CD4-positive, CD25-positive, alpha-beta regulatory T cell (primary cell): ENCODE measurements at regions not wholly inside any gene's neighbourhood (a gene's known extent, or its start where the extent isn't known, plus 50 kb on each side); places are given as distances from the start of the nearest gene placed in this dataset.

Experiments used
- ATAC-seq, 2 donors: fragments of 150-1000 bp; cut with Tn5 transposase; one replicate each; pipeline ENCODE4 v1.10.0; 2021; ENCODE audit warnings: low read depth in 2 of 2, moderate number of reproducible peaks in 2 of 2, moderate library complexity in 1 of 2
- DNase-seq, 3 donors: peaks; one replicate each; pipeline versions ENCODE4 v3.0.0 to v3.0.0-alpha.2; 2012 to 2022; ENCODE audit warnings: mixed read lengths in 1 of 3
- H3K27ac ChIP-seq: one replicate; pipeline ENCODE4 v1.7.0; 2013; ENCODE audit warnings: mild to moderate bottlenecking, low read length; ENCODE audit not compliant: insufficient read depth, poor library complexity, severe bottlenecking
- H3K27me3 ChIP-seq: one replicate; pipeline ENCODE4 v1.7.0; 2013; ENCODE audit warnings: low read length; ENCODE audit not compliant: control insufficient read depth, insufficient read depth
- H3K36me3 ChIP-seq: one replicate; pipeline ENCODE4 v1.7.0; 2013; ENCODE audit warnings: mild to moderate bottlenecking, low read length, moderate library complexity; ENCODE audit not compliant: control insufficient read depth, insufficient read depth
- H3K4me1 ChIP-seq: 2 replicates; pipeline ENCODE4 v1.7.0; 2013; ENCODE audit warnings: mild to moderate bottlenecking, low read length; ENCODE audit not compliant: insufficient read depth, control insufficient read depth, poor library complexity, severe bottlenecking
- H3K4me3 ChIP-seq: one replicate; pipeline ENCODE4 v1.7.0; 2013; ENCODE audit warnings: low read depth, mild to moderate bottlenecking, low read length, moderate library complexity
- H3K9me3 ChIP-seq, 2 experiments: 1 replicate in 1 of 2; 2 replicates in 1 of 2; pipeline ENCODE4 v1.7.0; 2013; ENCODE audit warnings: low read length in 2 of 2, mild to moderate bottlenecking in 1 of 2, moderate library complexity in 1 of 2; ENCODE audit not compliant: control insufficient read depth in 2 of 2
- H3K27ac Mint-ChIP-seq, 3 donors: one replicate each; pipeline ENCODE4 v1.8.0; 2020 to 2022; ENCODE audit warnings: mild to moderate bottlenecking in 3 of 3, mixed read lengths in 3 of 3, moderate library complexity in 2 of 3
- H3K27me3 Mint-ChIP-seq: one replicate; pipeline ENCODE4 v1.8.0; 2022; ENCODE audit warnings: mild to moderate bottlenecking, mixed read lengths
- H3K36me3 Mint-ChIP-seq: one replicate; pipeline ENCODE4 v1.8.0; 2020; ENCODE audit warnings: mixed read lengths
- H3K4me1 Mint-ChIP-seq, 4 donors: one replicate each; pipeline ENCODE4 v1.8.0; 2020 to 2022; ENCODE audit warnings: mixed read lengths in 4 of 4, mild to moderate bottlenecking in 1 of 4
- H3K4me3 Mint-ChIP-seq, 4 donors: one replicate each; pipeline ENCODE4 v1.8.0; 2020 to 2022; ENCODE audit warnings: mild to moderate bottlenecking in 4 of 4, mixed read lengths in 4 of 4, moderate library complexity in 3 of 4
- H3K9me3 Mint-ChIP-seq, 7 donors: one replicate each; pipeline ENCODE4 v1.8.0; 2020 to 2022; ENCODE audit warnings: mixed read lengths in 7 of 7, mild to moderate bottlenecking in 3 of 7, moderate library complexity in 2 of 7

GRCh38 chr1:245091818-245092637 lies 62.8 kb upstream of the KIF26B start:
- Histone ChIP-seq H3K4me3 (no peak overlapping the region), H3K27ac (no peak overlapping the region), H3K9me3 (no peaks in the 10 kb centered on the region), H3K4me1 (no peaks in the 10 kb centered on the region), H3K27me3 (no peaks in the 10 kb centered on the region), H3K36me3 (no peaks in the 10 kb centered on the region)
- no peaks in the 10 kb centered on the region for H3K4me1 Mint-ChIP-seq
- no peak overlapping the region for H3K27ac Mint-ChIP-seq
- no peaks in the 10 kb centered on the region for H3K9me3 Mint-ChIP-seq
- no peaks in the 10 kb centered on the region for H3K36me3 Mint-ChIP-seq
- ATAC-seq (no peak), DNase-seq (no peak)
- no peak overlapping the region for H3K4me3 Mint-ChIP-seq
- no peaks in the 10 kb centered on the region for H3K27me3 Mint-ChIP-seq

GRCh38 chr1:245091171-245091621 lies 63.6 kb upstream of the KIF26B start:
- no peaks in the 10 kb centered on the region for H3K27me3 ChIP-seq
- ATAC-seq = no peak
- H3K9me3 Mint-ChIP-seq = no peaks in the 10 kb centered on the region
- DNase-seq = no peak
- no peaks in the 10 kb centered on the region for H3K36me3 Mint-ChIP-seq
- H3K4me3 Mint-ChIP-seq = no peak overlapping the region
- no peak overlapping the region for H3K27ac Mint-ChIP-seq
- no peak overlapping the region for H3K4me3 ChIP-seq
- H3K36me3 ChIP-seq = no peaks in the 10 kb centered on the region
- H3K4me1 Mint-ChIP-seq = no peaks in the 10 kb centered on the region
- H3K9me3 ChIP-seq = no peaks in the 10 kb centered on the region
- H3K27me3 Mint-ChIP-seq = no peaks in the 10 kb centered on the region
- no peak overlapping the region for H3K27ac ChIP-seq
- no peaks in the 10 kb centered on the region for H3K4me1 ChIP-seq

- no peak overlapping the region for H3K27ac Mint-ChIP-seq
- ATAC-seq = no peak
These were observed 64.2 kb upstream of the KIF26B start for GRCh38 chr1:245090491-245091090.

GRCh38 chr1:245087723-245088122 lies 67.1 kb upstream of the KIF26B start:
- H3K27ac Mint-ChIP-seq = no peak overlapping the region
- no peaks in the 10 kb centered on the region for H3K9me3 Mint-ChIP-seq
- Histone ChIP-seq H3K27me3 (no peaks in the 10 kb centered on the region), H3K4me3 (no peak overlapping the region), H3K36me3 (no peaks in the 10 kb centered on the region), H3K27ac (no peak overlapping the region), H3K9me3 (no peaks in the 10 kb centered on the region), H3K4me1 (no peaks in the 10 kb centered on the region)
- H3K36me3 Mint-ChIP-seq = no peaks in the 10 kb centered on the region
- H3K27me3 Mint-ChIP-seq = peaks cover 4% of the 10 kb centered on the region
- DNase-seq (no peak), ATAC-seq (no peak)
- no peaks in the 10 kb centered on the region for H3K4me1 Mint-ChIP-seq
- H3K4me3 Mint-ChIP-seq = no peak overlapping the region

More at GRCh38 chr1:245090491-245091090, 64.2 kb upstream of the KIF26B start:
- Mint-ChIP-seq H3K9me3 (no peaks in the 10 kb centered on the region), H3K4me3 (no peak overlapping the region), H3K27me3 (no peaks in the 10 kb centered on the region), H3K36me3 (no peaks in the 10 kb centered on the region), H3K4me1 (no peaks in the 10 kb centered on the region)
- no peaks in the 10 kb centered on the region for H3K4me1 ChIP-seq
- H3K9me3 ChIP-seq = no peaks in the 10 kb centered on the region
- H3K27ac ChIP-seq = no peak overlapping the region
- no peaks in the 10 kb centered on the region for H3K36me3 ChIP-seq
- no peaks in the 10 kb centered on the region for H3K27me3 ChIP-seq
- no peak for DNase-seq
- H3K4me3 ChIP-seq = no peak overlapping the region

DNA sequence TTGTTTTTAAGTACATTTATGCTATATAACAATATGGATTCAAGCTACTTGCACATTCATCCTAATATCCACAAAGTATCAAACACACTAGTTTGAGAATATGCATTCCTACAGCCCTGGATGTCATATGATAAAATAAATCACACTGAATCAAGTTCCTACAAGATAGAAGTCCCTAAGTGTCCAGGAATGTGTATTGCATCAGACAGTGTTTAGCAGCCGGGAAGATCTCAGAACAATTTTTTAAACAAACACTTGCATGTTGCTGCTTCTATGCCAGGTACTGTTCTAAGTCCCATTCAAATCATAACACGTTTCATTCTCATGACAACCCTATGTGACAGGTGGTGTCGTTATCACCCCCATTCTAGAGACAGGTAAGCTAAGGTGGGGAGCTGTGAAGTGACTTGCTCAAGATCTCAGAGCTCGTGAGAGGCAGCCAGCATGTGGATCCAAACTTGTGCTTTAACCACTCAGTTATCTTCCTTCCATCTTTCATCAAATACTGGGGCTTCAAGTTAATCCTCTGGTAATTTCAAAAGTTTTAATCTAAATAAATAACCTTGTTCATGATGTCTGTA lies 68.3 kb upstream of the KIF26B start:
- DNase-seq (no peak), ATAC-seq (no peak)
- Histone ChIP-seq H3K27ac (no peak overlapping the region), H3K4me3 (no peak overlapping the region), H3K36me3 (no peaks in the 10 kb centered on the region), H3K9me3 (no peaks in the 10 kb centered on the region), H3K4me1 (no peaks in the 10 kb centered on the region), H3K27me3 (no peaks in the 10 kb centered on the region)
- Mint-ChIP-seq H3K4me1 (no peaks in the 10 kb centered on the region), H3K36me3 (no peaks in the 10 kb centered on the region), H3K27me3 (peaks cover 4% of the 10 kb centered on the region), H3K9me3 (no peaks in the 10 kb centered on the region), H3K27ac (no peak overlapping the region), H3K4me3 (no peak overlapping the region)

- no peaks in the 10 kb centered on the region for H3K4me1 ChIP-seq
- no peak overlapping the region for H3K4me3 ChIP-seq
- Mint-ChIP-seq H3K4me3 (no peak overlapping the region), H3K9me3 (no peaks in the 10 kb centered on the region), H3K27ac (no peak overlapping the region), H3K4me1 (no peaks in the 10 kb centered on the region), H3K27me3 (peaks cover 4% of the 10 kb centered on the region), H3K36me3 (no peaks in the 10 kb centered on the region)
- no peaks in the 10 kb centered on the region for H3K27me3 ChIP-seq
- DNase-seq = no peak
- no peaks in the 10 kb centered on the region for H3K36me3 ChIP-seq
- no peak overlapping the region for H3K27ac ChIP-seq
- no peak for ATAC-seq
- no peaks in the 10 kb centered on the region for H3K9me3 ChIP-seq
These were observed 69.2 kb upstream of the KIF26B start for GRCh38 chr1:245085508-245086095.

- Histone ChIP-seq H3K36me3 (no peaks in the 10 kb centered on the region), H3K27ac (no peak overlapping the region), H3K27me3 (no peaks in the 10 kb centered on the region), H3K4me3 (no peak overlapping the region), H3K4me1 (no peaks in the 10 kb centered on the region), H3K9me3 (no peaks in the 10 kb centered on the region)
- Mint-ChIP-seq H3K4me3 (no peak overlapping the region), H3K9me3 (no peaks in the 10 kb centered on the region), H3K27me3 (peaks cover 4% of the 10 kb centered on the region), H3K27ac (no peak overlapping the region), H3K4me1 (no peaks in the 10 kb centered on the region), H3K36me3 (no peaks in the 10 kb centered on the region)
- ATAC-seq = no peak
- DNase-seq = no peak
These were observed 70.2 kb upstream of the KIF26B start for GRCh38 chr1:245084551-245084950.
